Gastroesophageal sphincter (tissue), 4 donors: ENCODE measurements at regions not wholly inside any gene's neighbourhood (a gene's known extent, or its start where the extent isn't known, plus 50 kb on each side); places are given as distances from the start of the nearest gene placed in this dataset.
"Not testable (repeated sequence)": the region's sequence is repeated elsewhere in the genome, so short reads cannot be mapped to it uniquely, and the experiment has no call there.

Experiments
- ATAC-seq: fragments of 150-250 bp; one replicate; pipeline ENCODE4 v1.9.1; 2016; ENCODE audit warnings: mild to moderate bottlenecking, moderate library complexity
- H3K27ac ChIP-seq, 4 donors: fragments of 200-600 bp; sonication (generic) in 3 of 4; 1 replicate in 3 of 4; 2 replicates in 1 of 4; pipeline ENCODE4 v1.5.1; 2016 to 2019
- H3K27me3 ChIP-seq: fragments of 200-600 bp; sonication (generic); one replicate; pipeline ENCODE4 v1.5.1; 2019
- H3K36me3 ChIP-seq, 2 donors: fragments of 200-600 bp; sonication (generic); one replicate each; pipeline ENCODE4 v1.5.1; 2019; ENCODE audit warnings: control low read depth in 1 of 2
- H3K4me1 ChIP-seq, 3 donors: fragments of 200-600 bp; sonication (generic); 1 replicate in 2 of 3; 2 replicates in 1 of 3; pipeline ENCODE4 v1.5.1; 2016 to 2019; ENCODE audit warnings: control low read depth in 2 of 3
- H3K4me3 ChIP-seq, 2 donors: fragments of 200-600 bp; sonication (generic); one replicate each; pipeline ENCODE4 v1.5.1; 2019; ENCODE audit warnings: mild to moderate bottlenecking in 1 of 2, moderate library complexity in 1 of 2
- H3K9me3 ChIP-seq, 3 donors: fragments of 200-600 bp; sonication (generic); one replicate each; pipeline ENCODE4 v1.5.1; 2017 to 2019; ENCODE audit warnings: control low read depth in 2 of 3
- CTCF ChIP-seq, 4 experiments: fragments of 200-600 bp in 2 of 4; fragments of 450-650 bp in 2 of 4; sonication (generic) in 1 of 4; IDR thresholded peaks; one replicate each; pipeline ENCODE4 v1.5.1; 2017 to 2019; ENCODE audit warnings: antibody characterized with exemption in 4 of 4, mild to moderate bottlenecking in 2 of 4, moderate library complexity in 2 of 4
- EP300 ChIP-seq: sonication (generic); formaldehyde crosslinking; IDR thresholded peaks from one replicate; pipeline ENCODE4 v1.6.1; 2017; ENCODE audit warnings: antibody characterized with exemption, mild to moderate bottlenecking
- POLR2A ChIP-seq, 2 donors: fragments of 450-650 bp; IDR thresholded peaks; one replicate each; pipeline ENCODE4 v1.6.1; 2017; ENCODE audit warnings: antibody characterized with exemption in 2 of 2, mild to moderate bottlenecking in 2 of 2, moderate library complexity in 1 of 2
- POLR2AphosphoS5 ChIP-seq: sonication (generic); formaldehyde crosslinking; IDR thresholded peaks from one replicate; pipeline ENCODE4 v1.6.1; 2017; ENCODE audit warnings: antibody characterized with exemption
- WGBS, 2 donors: methylation state at CpG; one replicate each; pipeline ENCODE4 v1.1.5; 2018; ENCODE audit warnings: low coverage in 1 of 2; 5-methylcytosine and 5-hydroxymethylcytosine counted together

GRCh38 chr5:167378894-167379723 is 912.3 kb upstream of the WWC1 start:
- no peaks in the 10 kb centered on the region for H3K4me1 ChIP-seq
- 65 to 81% methylated on average over 9 of the region's 9 CpGs for WGBS, 2 donors
- H3K36me3 ChIP-seq, result no peaks in the 10 kb centered on the region
- no peak for ATAC-seq
- H3K27me3 ChIP-seq, result no peaks in the 10 kb centered on the region
- no peak overlapping the region for H3K27ac ChIP-seq
- no peak for TF ChIP-seq CTCF (IDR thresholded peaks at IDR 0.05)
- H3K4me3 ChIP-seq, result no peak overlapping the region
- no peaks in the 10 kb centered on the region for H3K9me3 ChIP-seq

GRCh38 chr5:167381457-167381856 is 910.0 kb upstream of the WWC1 start:
- no peaks in the 10 kb centered on the region for H3K4me1 ChIP-seq
- no peaks in the 10 kb centered on the region for H3K36me3 ChIP-seq
- H3K9me3 ChIP-seq, result no peaks in the 10 kb centered on the region
- TF ChIP-seq CTCF (IDR thresholded peaks at IDR 0.05) (no peak), POLR2AphosphoS5 (no peak), POLR2A (IDR thresholded peaks at IDR 0.05) (no peak), EP300 (no peak)
- H3K27me3 ChIP-seq, result no peaks in the 10 kb centered on the region
- no peak for ATAC-seq
- H3K27ac ChIP-seq, result no peak overlapping the region
- WGBS, 2 donors, result 78 to 100% methylated on average over 1 of the region's 1 CpG
- no peak overlapping the region for H3K4me3 ChIP-seq

GRCh38 chr5:167389537-167389936 is 901.9 kb upstream of the WWC1 start:
- H3K4me3 ChIP-seq, result no peak overlapping the region
- TF ChIP-seq CTCF (IDR thresholded peaks at IDR 0.05) (no peak), POLR2AphosphoS5 (no peak), EP300 (no peak), POLR2A (IDR thresholded peaks at IDR 0.05) (no peak)
- no peaks in the 10 kb centered on the region for H3K27me3 ChIP-seq
- H3K36me3 ChIP-seq, result no peaks in the 10 kb centered on the region
- no peaks in the 10 kb centered on the region for H3K9me3 ChIP-seq
- no peaks in the 10 kb centered on the region for H3K4me1 ChIP-seq
- no peak for ATAC-seq
- no peak overlapping the region for H3K27ac ChIP-seq
- WGBS, 2 donors, result 57 to 81% methylated on average over 4 of the region's 4 CpGs

GRCh38 chr5:167391286-167391685 is 900.2 kb upstream of the WWC1 start:
- H3K9me3 ChIP-seq, H3K27me3 ChIP-seq, H3K4me1 ChIP-seq, H3K4me3 ChIP-seq, H3K36me3 ChIP-seq, H3K27ac ChIP-seq, ATAC-seq: not testable (repeated sequence)
- WGBS, 2 donors, result 84% methylated on average over 4 of the region's 4 CpGs; no CpG with 5 or more reads in 1 of the 2 donors

GRCh38 chr5:167392240-167392639 is 899.2 kb upstream of the WWC1 start:
- Histone ChIP-seq H3K27me3 (no peaks in the 10 kb centered on the region), H3K4me1 (no peaks in the 10 kb centered on the region), H3K36me3 (no peaks in the 10 kb centered on the region), H3K4me3 (no peak overlapping the region), H3K27ac (no peak overlapping the region), H3K9me3 (no peaks in the 10 kb centered on the region)
- no peak for ATAC-seq
- WGBS, 2 donors, result 62 to 70% methylated on average over 5 of the region's 5 CpGs
- TF ChIP-seq EP300 (no peak), POLR2A (IDR thresholded peaks at IDR 0.05) (no peak), CTCF (IDR thresholded peaks at IDR 0.05) (no peak), POLR2AphosphoS5 (no peak)
